ENCODE measurements at regions not wholly inside any gene's neighbourhood (a gene's known extent, or its start where the extent isn't known, plus 50 kb on each side); places are given as distances from the start of the nearest gene placed in this dataset.

GRCh38 chr4:22336822-22337221 is 179.0 kb downstream of the ADGRA3 start:
- no peak for DNase-seq (ENCODE audit: low read depth)

- DNase-seq (ENCODE audit: low read depth) = no peak
Observed at GRCh38 chr4:22334155-22334554, 181.7 kb downstream of the ADGRA3 start.

GRCh38 chr4:22324422-22324821 is 191.4 kb downstream of the ADGRA3 start:
- DNase-seq (ENCODE audit: low read depth) = no peak

- DNase-seq (ENCODE audit: low read depth) = no peak
Observed at GRCh38 chr4:22323691-22324090, 192.2 kb downstream of the ADGRA3 start.

GRCh38 chr4:22322996-22323395 is 192.9 kb downstream of the ADGRA3 start:
- DNase-seq (ENCODE audit: low read depth) = no peak

- DNase-seq (ENCODE audit: low read depth) = no peak
Observed at GRCh38 chr4:22315628-22316027, 200.2 kb downstream of the ADGRA3 start.

GRCh38 chr4:22313976-22314375 is 201.9 kb downstream of the ADGRA3 start:
- DNase-seq (ENCODE audit: low read depth) = no peak

GRCh38 chr4:22312113-22312512 is 203.8 kb downstream of the ADGRA3 start:
- no peak for DNase-seq (ENCODE audit: low read depth)

- no peak for DNase-seq (ENCODE audit: low read depth)
Observed at GRCh38 chr4:22301253-22301652, 214.6 kb downstream of the ADGRA3 start.

- DNase-seq (ENCODE audit: low read depth) = no peak
Observed at GRCh38 chr4:22299678-22300077, 216.2 kb downstream of the ADGRA3 start.

GRCh38 chr4:22287631-22288030 is 228.2 kb downstream of the ADGRA3 start:
- DNase-seq (ENCODE audit: low read depth) = no peak

- no peak for DNase-seq (ENCODE audit: low read depth)
Observed at GRCh38 chr4:22268350-22269025, 247.4 kb downstream of the ADGRA3 start.

- no peak for DNase-seq (ENCODE audit: low read depth)
Observed at GRCh38 chr4:22264261-22264660, 251.6 kb downstream of the ADGRA3 start.

GRCh38 chr4:22253431-22253830 is 262.4 kb downstream of the ADGRA3 start:
- no peak for DNase-seq (ENCODE audit: low read depth)

GRCh38 chr4:22246847-22247246 is 269.0 kb downstream of the ADGRA3 start:
- DNase-seq (ENCODE audit: low read depth) = no peak

GRCh38 chr4:22245294-22245693 is 270.6 kb downstream of the ADGRA3 start:
- DNase-seq (ENCODE audit: low read depth) = no peak

GRCh38 chr4:22241415-22241814 is 274.5 kb downstream of the ADGRA3 start:
- DNase-seq (ENCODE audit: low read depth) = no peak

- DNase-seq (ENCODE audit: low read depth) = no peak
Observed at GRCh38 chr4:22240814-22241213, 275.1 kb downstream of the ADGRA3 start.

GRCh38 chr4:22238742-22239141 is 277.1 kb downstream of the ADGRA3 start:
- no peak for DNase-seq (ENCODE audit: low read depth)

GRCh38 chr4:22237846-22238494 is 277.9 kb downstream of the ADGRA3 start:
- DNase-seq (ENCODE audit: low read depth) = no peak

- no peak for DNase-seq (ENCODE audit: low read depth)
Observed at GRCh38 chr4:22237155-22237751, 278.6 kb downstream of the ADGRA3 start.

GRCh38 chr4:22235698-22236097 is 280.2 kb downstream of the ADGRA3 start:
- DNase-seq (ENCODE audit: low read depth) = no peak

GRCh38 chr4:22233230-22233629 is 282.6 kb downstream of the ADGRA3 start:
- no peak for DNase-seq (ENCODE audit: low read depth)

- no peak for DNase-seq (ENCODE audit: low read depth)
Observed at GRCh38 chr4:22220965-22221364, 272.4 kb upstream of the KCNIP4 start.
